GM10248 (cell line): ENCODE measurements at regions not wholly inside any gene's neighbourhood (a gene's known extent, or its start where the extent isn't known, plus 50 kb on each side); places are given as distances from the start of the nearest gene placed in this dataset.

Source experiments
- CTCF ChIA-PET: fragments of 300-600 bp; sonication (Branson Sonifier 250); formaldehyde crosslinking; extraction: SDS; loops from one replicate; lab custom pipeline; 2021; ENCODE audit warnings: antibody characterized with exemption; lab: Yijun Ruan, JAX
- POLR2A ChIA-PET: fragments of 350-650 bp; sonication (Branson Sonifier 250); formaldehyde crosslinking; extraction: SDS; loops from one replicate; lab custom pipeline; 2020; ENCODE audit warnings: antibody characterized with exemption; lab: Yijun Ruan, JAX
- DNase-seq: peaks from one replicate; pipeline ENCODE4 v3.0.0; 2012; ENCODE audit errors: extremely low spot score
- TF ChIP-seq, protein P1 (sequence below): IDR thresholded peaks from 2 replicates; pipeline ENCODE4 v1.5.1; 2012; ENCODE audit warnings: mild to moderate bottlenecking, low read depth; ENCODE audit errors: extremely low read depth, missing control alignments, control extremely low read depth

DNA sequence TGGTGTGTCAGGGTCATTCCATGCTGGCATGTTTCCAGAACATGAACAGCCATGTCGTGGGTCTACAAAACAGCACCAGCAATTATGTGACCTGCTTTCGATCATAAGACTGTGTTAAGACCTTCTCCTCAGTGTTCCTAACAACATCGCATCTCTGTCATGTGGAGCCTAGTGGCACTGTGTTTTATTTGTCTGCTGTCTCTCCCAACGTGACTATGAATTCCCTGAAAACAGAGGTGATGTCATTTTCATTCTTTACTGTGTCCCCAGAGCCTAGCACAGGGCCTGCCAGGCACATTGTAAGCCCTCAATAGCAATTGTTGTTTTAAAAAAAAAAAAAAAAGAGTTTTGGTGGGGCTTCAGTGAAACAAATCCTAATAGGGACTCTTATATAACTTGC is 94.2 kb upstream of the IL12A start:
- CTCF ChIA-PET: interaction anchor here (0.6 to 17.5 kb wide), 5 partner anchors 8 to 112 kb away, joined by 3 to 394 read pairs (median 5); partner anchors contain the start of gene IL12A
- TF ChIP-seq, protein P1, sequence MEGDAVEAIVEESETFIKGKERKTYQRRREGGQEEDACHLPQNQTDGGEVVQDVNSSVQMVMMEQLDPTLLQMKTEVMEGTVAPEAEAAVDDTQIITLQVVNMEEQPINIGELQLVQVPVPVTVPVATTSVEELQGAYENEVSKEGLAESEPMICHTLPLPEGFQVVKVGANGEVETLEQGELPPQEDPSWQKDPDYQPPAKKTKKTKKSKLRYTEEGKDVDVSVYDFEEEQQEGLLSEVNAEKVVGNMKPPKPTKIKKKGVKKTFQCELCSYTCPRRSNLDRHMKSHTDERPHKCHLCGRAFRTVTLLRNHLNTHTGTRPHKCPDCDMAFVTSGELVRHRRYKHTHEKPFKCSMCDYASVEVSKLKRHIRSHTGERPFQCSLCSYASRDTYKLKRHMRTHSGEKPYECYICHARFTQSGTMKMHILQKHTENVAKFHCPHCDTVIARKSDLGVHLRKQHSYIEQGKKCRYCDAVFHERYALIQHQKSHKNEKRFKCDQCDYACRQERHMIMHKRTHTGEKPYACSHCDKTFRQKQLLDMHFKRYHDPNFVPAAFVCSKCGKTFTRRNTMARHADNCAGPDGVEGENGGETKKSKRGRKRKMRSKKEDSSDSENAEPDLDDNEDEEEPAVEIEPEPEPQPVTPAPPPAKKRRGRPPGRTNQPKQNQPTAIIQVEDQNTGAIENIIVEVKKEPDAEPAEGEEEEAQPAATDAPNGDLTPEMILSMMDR: no peak
- POLR2A ChIA-PET: no interaction called here
- no peak for DNase-seq

DNA sequence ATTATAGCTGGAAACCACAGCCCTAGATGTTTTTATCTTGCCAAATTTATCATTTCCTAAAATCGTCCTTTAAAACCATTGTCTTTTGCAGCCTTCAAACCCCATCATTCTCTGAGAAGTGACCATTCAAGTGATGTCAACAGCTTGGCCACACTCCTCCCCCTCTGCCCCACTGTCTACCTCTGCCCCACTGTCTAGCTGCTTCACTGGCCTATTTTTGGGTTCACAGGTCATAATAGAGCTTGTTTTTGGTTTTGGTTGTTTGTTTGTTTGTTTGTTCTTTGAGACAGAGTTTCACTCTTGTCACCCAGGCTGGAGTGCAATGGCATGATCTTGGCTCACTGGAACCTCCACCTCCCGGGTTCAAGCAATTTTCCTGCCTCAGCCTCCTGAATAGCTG is 93.2 kb upstream of the IL12A start:
- POLR2A ChIA-PET: no interaction called here
- CTCF ChIA-PET: interaction anchor here (1.1 to 17.5 kb wide), 4 partner anchors 9 to 111 kb away, joined by 3 to 394 read pairs (median 91); partner anchors contain the start of gene IL12A

DNA sequence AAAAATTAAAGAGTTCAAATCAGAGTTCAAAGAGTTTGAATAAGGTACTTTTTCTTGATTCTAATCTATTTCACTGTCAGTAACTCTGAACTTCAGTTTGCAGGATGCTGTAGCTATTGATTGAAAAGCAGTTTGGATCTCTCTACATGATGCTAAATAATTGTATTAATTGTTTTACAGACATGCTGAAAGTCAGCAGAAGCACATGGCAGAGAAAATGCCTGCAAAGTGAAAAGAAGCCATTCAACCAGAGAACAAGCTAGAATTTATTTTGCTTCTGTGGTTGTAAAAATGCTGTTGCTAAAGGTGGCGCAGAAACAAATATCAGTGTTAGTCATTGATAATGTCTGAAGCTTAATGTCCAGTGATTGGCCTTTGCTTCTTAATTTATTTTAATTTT is 92.1 kb upstream of the IL12A start:
- CTCF ChIA-PET: interaction anchor here (1.8 to 16.5 kb wide), 3 partner anchors 9 to 107 kb away, joined by 4 to 177 read pairs (median 11); no protein-coding TSS in a partner anchor

More for the DNA sequence above, 93.2 kb upstream of the IL12A start:
- TF ChIP-seq, protein P1: no peak
- DNase-seq: no peak

DNA sequence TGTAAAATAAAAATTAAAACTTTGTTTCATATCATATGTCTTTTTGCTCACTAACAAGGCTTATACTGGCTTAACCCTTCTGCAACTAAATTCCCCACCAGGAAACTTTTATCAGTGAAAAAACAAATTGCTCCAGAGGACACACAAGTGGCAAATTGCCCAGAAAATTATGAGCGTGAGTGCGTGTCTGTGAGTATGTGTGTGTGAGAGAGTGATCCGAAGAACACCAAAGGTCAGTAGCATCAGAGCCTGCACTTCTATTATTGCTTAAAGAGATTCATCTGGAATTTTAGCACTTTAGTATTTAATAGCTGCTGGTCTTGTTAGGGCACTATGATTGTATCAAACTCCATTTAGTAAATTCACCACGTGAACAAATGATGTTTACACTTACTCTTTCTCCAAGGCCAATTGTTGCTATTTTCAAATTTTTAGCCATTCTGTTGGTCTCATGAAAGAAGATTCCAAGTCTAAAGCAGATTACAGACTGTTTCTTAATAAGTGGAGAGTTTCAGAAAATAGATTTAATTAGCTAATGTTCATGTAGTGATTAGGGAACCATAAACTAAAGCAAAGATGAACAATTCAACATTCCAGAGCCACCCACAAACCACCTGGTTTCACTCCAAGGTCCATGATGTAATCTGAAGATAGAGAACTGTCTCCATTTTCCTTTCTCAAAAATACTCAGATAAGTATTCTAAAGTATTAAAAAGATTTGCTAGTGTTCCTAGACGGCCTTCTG is 91.1 kb upstream of the IL12A start:
- ChIA-PET CTCF (interaction anchor here (0.8 to 16.5 kb wide), 7 partner anchors 8 to 106 kb away, joined by 3 to 177 read pairs (median 4); partner anchors contain the start of gene IL12A), POLR2A (no interaction called here)
- no peak for DNase-seq
- TF ChIP-seq, protein P1: no peak

More for the DNA sequence above, 92.1 kb upstream of the IL12A start:
- no peak for DNase-seq
- POLR2A ChIA-PET: no interaction called here
- TF ChIP-seq, protein P1: no peak

DNA sequence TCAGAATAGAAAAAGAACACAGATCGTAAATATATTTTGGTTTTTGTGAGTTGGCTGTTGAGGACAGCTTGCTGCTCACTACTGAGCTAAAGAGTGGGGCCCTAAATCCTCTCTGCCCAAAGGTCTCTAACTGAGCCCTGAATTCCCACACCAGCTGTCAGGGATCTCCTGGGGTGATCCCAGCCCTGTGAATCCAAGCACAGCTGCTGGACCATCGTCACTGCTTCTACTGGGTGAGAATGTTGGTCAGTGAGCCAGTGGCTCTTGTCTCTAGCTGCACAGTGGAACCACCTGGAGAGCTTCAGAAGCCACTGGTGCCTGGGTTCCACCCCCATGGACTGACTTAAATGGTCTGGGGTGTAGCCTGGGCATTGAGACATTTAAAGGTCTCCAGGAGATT is 90.5 kb upstream of the IL12A start:
- CTCF ChIA-PET: interaction anchor here (0.8 to 16.5 kb wide), 8 partner anchors 10 to 134 kb away, joined by 3 to 177 read pairs (median 4); partner anchors contain the start of gene IL12A
- DNase-seq: no peak
- POLR2A ChIA-PET: no interaction called here
- TF ChIP-seq, protein P1: no peak

DNA sequence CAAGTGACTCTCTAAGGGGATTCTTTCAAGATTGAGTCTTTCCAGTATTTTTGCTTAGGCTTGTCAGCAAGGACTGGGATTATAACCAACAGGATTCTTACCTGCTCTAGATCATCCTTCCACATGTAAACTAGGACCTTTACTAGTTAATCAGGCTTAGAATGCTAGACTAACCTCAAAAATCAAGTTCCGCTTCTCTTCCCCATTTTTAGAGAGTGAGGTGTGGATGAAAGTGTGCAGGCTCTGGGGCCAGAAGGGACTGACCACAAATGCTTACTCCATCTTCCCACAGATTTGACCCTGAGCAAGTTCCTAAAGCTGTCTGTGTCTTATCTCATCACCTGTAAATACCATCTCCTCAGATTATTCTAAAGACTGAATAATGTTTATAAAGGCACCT is 89.5 kb upstream of the IL12A start:
- ChIA-PET POLR2A (no interaction called here), CTCF (interaction anchor here (0.9 to 16.5 kb wide), 8 partner anchors 13 to 133 kb away, joined by 3 to 177 read pairs (median 4); partner anchors contain the start of gene IL12A)
- DNase-seq: no peak
- TF ChIP-seq, protein P1: no peak
